AG08395 (cell line): ENCODE measurements at regions not wholly inside any gene's neighbourhood (a gene's known extent, or its start where the extent isn't known, plus 50 kb on each side); places are given as distances from the start of the nearest gene placed in this dataset.
"Not testable (repeated sequence)": the region's sequence is repeated elsewhere in the genome, so short reads cannot be mapped to it uniquely, and the experiment has no call there.

Experiments used
- DNase-seq: peaks from one replicate; pipeline ENCODE4 v3.0.0; 2012; ENCODE audit warnings: mixed read lengths, low spot score

- no peak for DNase-seq
These were observed 59.9 kb downstream of the GPR65 start for GRCh38 chr14:88064841-88065240.

DNA sequence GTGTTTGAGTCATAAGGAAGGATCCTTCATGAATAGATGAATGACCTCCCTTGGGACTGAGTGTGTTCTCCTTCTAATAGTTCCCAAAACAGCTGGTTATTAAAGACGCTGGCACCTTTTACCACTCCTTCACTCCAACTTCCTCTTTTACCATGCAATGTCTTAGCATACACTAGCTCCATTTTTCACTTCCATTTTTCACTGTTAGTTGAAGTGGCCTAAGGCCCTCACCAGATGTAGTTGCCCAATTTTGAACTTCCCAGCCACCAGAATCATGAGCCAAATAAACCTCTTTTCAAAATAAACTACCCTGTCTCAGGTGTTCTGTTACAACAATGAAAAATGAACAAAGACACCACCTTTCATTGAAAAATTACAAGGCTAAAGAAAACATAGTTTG, 64.7 kb downstream of the GPR65 start:
- DNase-seq, result no peak

DNA sequence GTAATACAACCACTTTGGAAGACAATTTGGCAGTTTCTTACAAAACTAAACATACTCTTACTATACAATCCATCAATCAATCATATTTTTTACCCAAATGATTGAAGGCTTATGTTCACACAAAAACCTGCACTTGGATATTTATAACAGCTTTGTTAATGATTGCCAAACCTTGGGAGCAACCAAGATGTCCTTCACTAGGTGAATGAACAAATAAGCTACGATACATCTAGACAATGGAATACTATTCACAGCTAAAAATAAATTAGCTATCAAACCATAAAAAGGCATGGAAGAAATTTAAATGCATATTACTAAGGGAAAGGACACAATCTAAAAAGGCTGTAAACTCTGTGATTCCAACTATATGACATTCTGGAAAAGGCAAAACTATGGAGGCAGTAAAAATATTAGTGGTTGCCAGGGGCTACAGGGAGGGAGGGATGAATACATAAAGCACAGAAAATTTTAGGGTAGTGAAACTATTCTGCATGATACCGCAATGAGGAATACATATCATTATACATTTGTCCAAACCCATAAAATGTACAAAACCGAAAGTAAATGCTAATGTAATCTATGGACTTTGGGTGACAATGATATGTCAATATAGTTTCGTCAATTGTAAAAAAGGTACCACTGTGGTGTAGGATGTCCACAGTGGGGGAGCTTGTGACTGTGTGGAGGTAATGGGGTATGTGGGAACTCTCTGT, 70.5 kb downstream of the GPR65 start:
- no peak for DNase-seq

DNA sequence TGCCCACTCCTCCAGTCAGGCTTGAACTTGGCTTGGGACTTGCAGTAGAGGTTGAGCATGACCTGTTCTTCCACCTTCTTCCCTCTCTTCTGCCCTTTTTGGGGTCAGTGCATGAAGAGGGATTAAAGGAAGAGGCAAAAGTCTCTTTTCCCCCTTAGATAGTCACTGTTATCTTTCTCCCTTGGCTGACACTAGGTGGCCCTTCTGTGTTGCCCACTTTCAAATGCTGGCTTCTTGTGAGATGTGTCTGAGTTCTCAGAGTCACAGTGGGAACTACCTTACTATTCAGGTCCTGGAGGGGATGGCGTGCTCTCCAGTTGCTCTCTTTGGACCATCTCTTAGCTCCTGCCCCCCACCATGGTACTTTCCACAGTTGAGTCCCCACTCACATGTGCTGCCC, 73.6 kb downstream of the GPR65 start:
- DNase-seq, result no peak

GRCh38 chr14:88079624-88080023, 74.7 kb downstream of the GPR65 start:
- no peak for DNase-seq

DNA sequence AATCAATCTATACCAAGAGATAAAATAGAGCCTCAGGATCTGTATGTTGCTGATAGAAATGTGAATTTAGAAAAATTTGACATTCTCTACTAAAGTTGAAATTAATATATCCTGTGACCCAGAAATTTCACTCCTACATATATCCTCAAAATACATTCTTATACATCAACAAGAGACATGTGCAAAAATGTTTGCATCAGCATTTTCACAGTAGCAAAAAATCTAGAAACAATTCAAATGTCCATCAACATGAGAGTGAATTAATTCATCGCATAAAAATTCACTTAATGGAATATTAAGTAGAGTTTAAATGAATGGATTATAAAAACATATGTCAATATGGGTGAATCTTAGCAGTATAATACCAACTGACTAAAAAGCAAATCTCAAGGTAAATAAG, 80.8 kb downstream of the GPR65 start:
- no peak for DNase-seq

DNA sequence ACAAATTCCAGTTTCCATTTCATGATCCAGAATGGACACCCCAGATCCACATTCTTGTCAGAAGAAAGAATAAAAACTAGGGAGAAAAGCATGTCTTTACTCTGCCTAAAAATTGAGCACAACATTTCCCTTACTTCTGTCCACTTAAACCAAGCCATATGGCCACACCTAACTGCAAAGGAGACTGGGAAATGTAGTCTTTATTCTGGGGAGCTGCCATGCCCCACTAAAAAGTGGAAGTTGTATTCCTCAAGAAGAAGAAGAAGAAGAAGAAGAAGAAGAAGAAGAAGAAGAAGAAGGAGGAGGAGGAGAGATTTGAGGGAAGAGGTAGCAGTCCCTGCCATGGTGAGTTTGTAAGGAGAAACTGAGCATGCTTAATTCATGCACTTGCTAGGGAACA, 84.5 kb downstream of the GPR65 start:
- DNase-seq, result no peak

GRCh38 chr14:88092529-88092928, 87.6 kb downstream of the GPR65 start:
- no peak for DNase-seq

GRCh38 chr14:88095791-88096190, 90.9 kb downstream of the GPR65 start:
- DNase-seq, result no peak

DNA sequence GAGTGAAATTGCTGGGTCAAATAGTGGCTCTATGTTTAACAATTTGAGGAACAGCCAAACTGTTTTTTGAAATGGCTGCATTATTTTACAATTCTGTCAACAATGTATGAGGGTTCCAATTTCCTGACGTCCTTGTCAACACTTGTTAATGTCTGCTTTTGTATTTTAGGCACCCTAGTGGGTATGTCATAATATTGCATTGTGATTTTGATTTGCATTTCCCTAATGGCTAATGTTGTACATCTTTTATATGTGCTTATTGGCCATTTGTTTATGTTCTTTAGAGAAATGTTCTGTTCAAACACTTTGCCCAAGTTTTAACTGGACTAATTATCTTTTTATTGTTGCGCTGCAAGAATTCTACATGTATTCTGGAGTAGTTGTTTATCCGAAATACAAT, 93.2 kb downstream of the GPR65 start:
- DNase-seq, result no peak

- DNase-seq, result no peak
These were observed 99.8 kb downstream of the GPR65 start for GRCh38 chr14:88104710-88105109.

DNA sequence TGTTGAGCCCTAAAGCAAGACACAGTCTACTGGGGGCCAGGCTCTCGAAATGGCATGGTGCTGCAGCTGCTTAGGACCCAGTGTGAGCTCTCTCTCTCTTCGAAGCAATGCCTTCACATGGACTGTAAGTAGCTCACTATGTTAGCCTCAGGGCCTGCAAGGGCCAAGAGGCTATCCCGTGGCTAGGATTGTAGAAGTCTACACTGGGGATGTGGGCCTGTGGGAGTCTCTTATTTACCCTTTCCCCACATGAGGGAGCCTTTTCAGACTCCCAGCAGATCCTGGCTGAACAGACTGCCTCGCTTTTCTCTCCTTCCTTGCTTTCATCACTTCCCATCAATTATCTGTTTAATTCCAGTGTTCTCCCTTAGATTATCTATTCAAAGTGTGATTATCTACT, 101.4 kb downstream of the GPR65 start:
- no peak for DNase-seq

DNA sequence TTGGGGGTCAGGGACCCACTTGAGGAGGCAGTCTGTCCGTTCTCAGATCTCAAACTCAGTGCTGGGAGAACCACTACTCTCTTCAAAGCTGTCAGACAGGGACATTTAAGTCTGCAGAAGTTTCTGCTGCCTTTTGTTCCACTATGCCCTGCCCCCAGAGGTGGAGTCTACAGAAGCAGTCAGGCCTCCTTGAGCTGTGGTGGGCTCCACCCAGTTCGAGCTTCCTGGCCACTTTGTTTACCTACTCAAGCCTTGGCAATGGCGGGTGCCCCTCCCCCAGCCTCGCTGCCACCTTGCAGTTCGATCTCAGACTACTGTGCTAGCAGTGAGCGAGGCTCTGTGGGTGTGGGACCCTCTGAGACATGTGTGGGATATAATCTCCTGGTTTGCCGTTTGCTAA, 122.7 kb downstream of the GPR65 start:
- not testable (repeated sequence) for DNase-seq

- DNase-seq, result no peak
These were observed 123.9 kb downstream of the GPR65 start for GRCh38 chr14:88128816-88129215.

- peak; percentile 50 for DNase-seq
These were observed 124.5 kb downstream of the GPR65 start for GRCh38 chr14:88129306-88130056.

GRCh38 chr14:88130057-88130432, 125.1 kb downstream of the GPR65 start:
- no peak for DNase-seq
